BLaER1 (cell line): ENCODE measurements at regions not wholly inside any gene's neighbourhood (a gene's known extent, or its start where the extent isn't known, plus 50 kb on each side); places are given as distances from the start of the nearest gene placed in this dataset.

Source experiments
- H3K27ac ChIP-seq: shearing (Covaris generic); formaldehyde crosslinking; 2 replicates; pipeline ENCODE4 v1.8.1; 2022
- H3K27me3 ChIP-seq: shearing (Covaris generic); formaldehyde crosslinking; 2 replicates; pipeline ENCODE4 v1.8.1; 2022
- H3K36me3 ChIP-seq: shearing (Covaris generic); formaldehyde crosslinking; 2 replicates; pipeline ENCODE4 v1.8.1; 2022
- H3K4me1 ChIP-seq: shearing (Covaris generic); formaldehyde crosslinking; 2 replicates; pipeline ENCODE4 v1.8.1; 2022
- H3K4me2 ChIP-seq: shearing (Covaris generic); formaldehyde crosslinking; 2 replicates; pipeline ENCODE4 v1.8.1; 2022
- H3K4me3 ChIP-seq: shearing (Covaris generic); formaldehyde crosslinking; 2 replicates; pipeline ENCODE4 v1.8.1; 2022
- H3K9ac ChIP-seq: shearing (Covaris generic); formaldehyde crosslinking; 2 replicates; pipeline ENCODE4 v1.8.1; 2022
- H3K9me3 ChIP-seq: shearing (Covaris generic); formaldehyde crosslinking; 2 replicates; pipeline ENCODE4 v1.8.1; 2022
- H4K20me1 ChIP-seq: shearing (Covaris generic); formaldehyde crosslinking; 2 replicates; pipeline ENCODE4 v1.8.1; 2022
- Cebpa-rat ChIP-seq: shearing (Covaris generic); IDR thresholded peaks from 2 replicates; pipeline ENCODE4 v1.8.1; 2022

DNA sequence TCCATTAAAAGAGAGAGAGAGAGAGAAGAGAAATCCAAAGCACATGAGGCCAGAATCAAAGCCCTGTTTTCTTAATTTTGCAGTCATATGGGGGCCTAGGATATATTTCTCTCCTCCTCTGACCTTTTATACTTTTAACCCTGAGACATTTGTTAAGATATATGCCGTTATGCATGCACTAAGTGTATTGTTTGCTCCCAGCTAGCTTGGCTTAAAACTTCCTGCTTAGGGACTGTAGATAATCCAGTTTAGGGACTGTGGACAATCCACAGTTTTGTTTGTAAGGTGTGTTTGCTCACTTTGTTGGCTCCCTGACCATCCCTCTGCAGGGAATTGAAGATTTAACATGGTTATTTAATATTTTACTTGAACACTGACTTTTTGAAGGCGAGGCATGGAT lies 166.3 kb upstream of the TSHZ2 start:
- Histone ChIP-seq H3K4me2 (no peak overlapping the region), H3K9me3 (no peaks in the 10 kb centered on the region), H3K9ac (no peak overlapping the region), H3K27me3 (no peaks in the 10 kb centered on the region), H3K4me3 (no peak overlapping the region), H3K4me1 (peaks cover 9% of the 10 kb centered on the region), H3K36me3 (no peaks in the 10 kb centered on the region), H4K20me1 (no peaks in the 10 kb centered on the region), H3K27ac (no peak overlapping the region)
- no peak for TF ChIP-seq Cebpa-rat

DNA sequence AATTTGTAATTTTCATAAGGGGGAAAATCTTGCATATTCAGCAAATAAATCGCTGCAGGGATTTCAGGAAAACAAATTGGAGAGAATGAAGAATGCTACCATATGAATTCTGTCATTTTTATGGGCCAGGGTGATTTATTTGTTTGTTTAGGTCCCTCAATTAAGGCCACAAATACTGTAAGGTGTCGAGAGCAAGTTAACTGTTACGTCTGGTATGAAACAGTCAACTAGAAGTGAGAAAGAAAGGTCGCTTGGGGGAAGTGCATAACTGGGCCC lies 166.9 kb upstream of the TSHZ2 start:
- H3K36me3 ChIP-seq, result no peaks in the 10 kb centered on the region
- H3K27ac ChIP-seq, result no peak overlapping the region

DNA sequence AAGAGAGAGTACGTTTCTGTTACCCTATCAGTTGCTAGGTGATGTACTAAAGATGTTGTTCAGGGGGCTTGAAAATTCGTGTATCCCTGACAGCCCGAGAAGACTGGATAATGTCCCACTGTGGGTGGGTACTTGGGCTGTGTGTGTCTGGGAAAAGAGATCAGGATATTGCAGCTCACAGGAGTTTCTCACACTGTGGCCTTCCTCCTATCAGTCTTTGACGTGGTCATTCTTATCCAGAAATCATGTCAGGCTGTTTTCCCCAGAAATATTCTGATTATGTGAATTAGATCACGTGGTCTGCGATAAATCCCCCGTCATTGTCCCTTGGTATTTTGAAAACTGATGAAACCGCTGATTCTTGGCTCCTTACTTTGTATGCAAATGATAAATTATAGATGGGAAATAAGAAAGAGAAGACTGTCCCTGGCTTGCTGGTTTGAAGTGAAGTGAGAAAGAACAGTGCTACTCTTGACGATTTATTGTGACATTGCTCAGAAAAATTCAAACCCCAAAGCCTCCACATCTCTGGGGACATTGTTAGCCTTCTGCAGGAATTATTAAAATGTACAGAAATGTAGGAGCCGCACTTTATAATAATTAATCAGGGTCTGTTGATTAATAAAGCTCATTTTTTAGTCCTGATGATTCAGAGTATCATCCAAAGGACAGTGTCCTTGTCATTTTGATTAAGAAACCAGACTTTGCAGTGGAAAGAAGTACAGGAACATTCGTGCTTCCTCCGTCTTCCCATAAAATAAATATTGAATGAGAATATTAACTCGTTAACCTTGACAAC lies 167.5 kb upstream of the TSHZ2 start:
- no peak for TF ChIP-seq Cebpa-rat
- no peak overlapping the region for H3K27ac ChIP-seq
- H3K4me1 ChIP-seq, result no peaks in the 10 kb centered on the region
- no peak overlapping the region for H3K9ac ChIP-seq
- no peaks in the 10 kb centered on the region for H3K9me3 ChIP-seq
- no peak overlapping the region for H3K4me3 ChIP-seq
- no peaks in the 10 kb centered on the region for H3K27me3 ChIP-seq
- H4K20me1 ChIP-seq, result no peaks in the 10 kb centered on the region
- no peak overlapping the region for H3K4me2 ChIP-seq
- H3K36me3 ChIP-seq, result no peaks in the 10 kb centered on the region

More for the DNA sequence above, 166.9 kb upstream of the TSHZ2 start:
- no peaks in the 10 kb centered on the region for H4K20me1 ChIP-seq
- no peak overlapping the region for H3K4me2 ChIP-seq
- H3K9me3 ChIP-seq, result no peaks in the 10 kb centered on the region
- H3K4me1 ChIP-seq, result peaks cover 3% of the 10 kb centered on the region; the same call in 1 of the 2 replicates
- no peak overlapping the region for H3K4me3 ChIP-seq
- H3K9ac ChIP-seq, result no peak overlapping the region
- H3K27me3 ChIP-seq, result no peaks in the 10 kb centered on the region
- no peak for TF ChIP-seq Cebpa-rat

DNA sequence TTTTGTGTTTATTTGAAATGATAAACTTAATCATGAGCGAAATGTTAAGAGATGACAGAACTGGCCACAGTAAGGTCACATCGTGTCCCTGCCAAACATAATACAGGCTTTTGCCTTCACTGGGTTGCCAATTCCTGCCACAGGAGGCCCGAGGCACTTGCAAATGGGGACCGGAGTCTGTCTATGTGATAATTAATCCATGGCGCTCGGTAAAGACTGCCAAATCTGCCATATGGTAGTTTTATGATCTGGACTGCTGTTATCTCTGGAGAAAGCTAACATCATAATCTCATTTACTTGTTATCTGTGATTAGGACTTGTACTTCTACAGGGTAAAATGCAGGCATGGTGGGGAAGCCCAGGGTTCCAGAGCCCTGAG lies 170.5 kb upstream of the TSHZ2 start:
- no peaks in the 10 kb centered on the region for H3K4me1 ChIP-seq
- H3K27ac ChIP-seq, result no peak overlapping the region
- no peaks in the 10 kb centered on the region for H4K20me1 ChIP-seq
- H3K4me2 ChIP-seq, result no peak overlapping the region
- TF ChIP-seq Cebpa-rat, result no peak
- no peaks in the 10 kb centered on the region for H3K36me3 ChIP-seq
- no peaks in the 10 kb centered on the region for H3K9me3 ChIP-seq
- H3K4me3 ChIP-seq, result no peak overlapping the region
- H3K9ac ChIP-seq, result no peak overlapping the region
- no peaks in the 10 kb centered on the region for H3K27me3 ChIP-seq

DNA sequence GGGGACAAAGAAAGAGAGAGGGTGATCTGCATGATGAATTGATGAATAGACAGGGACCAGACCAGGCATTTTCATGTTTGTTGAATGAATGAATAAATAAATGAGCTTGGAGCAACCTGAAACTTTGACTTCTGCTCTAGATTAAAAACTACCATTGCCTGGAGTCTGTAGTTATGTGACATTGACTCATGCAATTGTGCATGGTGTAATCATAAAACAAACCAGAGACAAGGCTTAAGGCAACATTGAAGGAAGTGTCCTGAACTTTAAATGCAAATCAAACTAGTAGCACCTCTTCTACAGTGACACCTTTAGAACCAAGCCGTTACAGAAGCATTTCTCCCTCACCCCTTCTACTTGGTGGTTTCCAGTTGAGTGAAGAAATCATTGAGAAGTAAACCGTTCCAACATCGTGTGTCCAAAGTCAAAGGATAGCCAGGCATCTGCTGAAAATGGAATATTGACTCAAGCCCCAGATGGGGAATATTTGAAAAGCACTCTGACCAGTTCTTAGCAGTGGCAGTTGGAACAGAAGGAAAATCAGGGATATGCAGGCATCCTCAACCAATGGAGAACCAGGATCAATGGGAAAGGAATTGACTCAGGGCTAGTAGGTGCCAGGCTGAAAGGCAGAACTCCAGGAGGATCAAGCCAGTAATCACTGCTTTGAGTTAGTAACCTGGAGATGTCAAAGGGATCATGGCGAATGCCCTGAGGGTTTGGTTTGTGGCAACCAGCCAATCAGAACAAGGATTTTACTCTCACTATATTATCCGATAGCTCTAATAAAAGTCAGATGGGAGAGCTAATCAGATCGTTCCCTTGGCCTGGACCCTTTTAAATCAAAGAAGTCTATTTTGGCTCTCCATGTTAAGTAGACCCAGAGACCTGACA lies 171.2 kb upstream of the TSHZ2 start:
- no peak for TF ChIP-seq Cebpa-rat
- no peaks in the 10 kb centered on the region for H3K9me3 ChIP-seq
- H3K9ac ChIP-seq, result no peak overlapping the region
- no peak overlapping the region for H3K4me2 ChIP-seq
- no peaks in the 10 kb centered on the region for H4K20me1 ChIP-seq
- H3K27ac ChIP-seq, result no peak overlapping the region
- no peaks in the 10 kb centered on the region for H3K36me3 ChIP-seq
- no peaks in the 10 kb centered on the region for H3K27me3 ChIP-seq
- H3K4me1 ChIP-seq, result no peaks in the 10 kb centered on the region
- H3K4me3 ChIP-seq, result no peak overlapping the region

DNA sequence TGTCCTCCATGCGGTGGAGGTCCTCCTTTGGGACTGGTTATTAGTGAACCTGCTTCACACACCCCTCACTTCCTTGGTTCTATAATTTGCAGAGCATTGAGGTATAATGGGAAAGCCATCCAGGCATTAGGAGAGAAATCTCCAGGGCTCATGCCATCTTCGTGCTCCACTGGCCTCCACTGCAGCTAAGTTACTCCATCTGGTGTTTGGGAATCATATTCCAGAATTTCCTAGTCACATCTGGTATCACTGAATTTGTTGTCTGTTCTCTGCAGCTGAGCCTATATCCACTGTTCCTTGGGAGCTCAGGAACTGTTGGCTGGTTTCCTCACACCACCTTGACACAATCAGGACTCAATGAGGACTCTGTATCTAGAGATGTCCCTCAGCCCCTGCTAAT lies 173.0 kb upstream of the TSHZ2 start:
- H3K9me3 ChIP-seq, result no peaks in the 10 kb centered on the region
- no peak overlapping the region for H3K27ac ChIP-seq
- no peaks in the 10 kb centered on the region for H4K20me1 ChIP-seq
- no peak overlapping the region for H3K4me3 ChIP-seq
- no peak overlapping the region for H3K4me2 ChIP-seq
- H3K36me3 ChIP-seq, result no peaks in the 10 kb centered on the region
- no peak for TF ChIP-seq Cebpa-rat
- H3K27me3 ChIP-seq, result no peaks in the 10 kb centered on the region
- no peak overlapping the region for H3K9ac ChIP-seq
- H3K4me1 ChIP-seq, result no peaks in the 10 kb centered on the region

DNA sequence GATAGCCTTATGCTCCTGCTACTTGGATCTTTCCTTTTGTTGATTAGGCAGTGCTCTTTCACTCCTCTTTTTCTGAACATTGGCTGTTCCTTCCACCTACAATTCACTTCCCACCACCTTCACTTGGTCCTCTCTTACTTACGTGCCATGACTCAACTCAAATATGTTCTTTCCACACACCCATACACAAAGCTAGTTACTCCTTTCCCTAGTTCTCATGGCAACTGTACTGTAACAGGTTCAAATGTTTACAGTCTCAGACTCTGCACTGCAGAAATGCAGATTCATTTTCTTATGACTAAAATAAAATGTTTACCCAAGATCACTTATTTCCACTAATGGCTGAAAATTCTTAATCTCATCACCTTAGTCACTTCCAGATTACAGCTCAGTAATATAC lies 174.0 kb upstream of the TSHZ2 start:
- H3K27me3 ChIP-seq, result no peaks in the 10 kb centered on the region
- H4K20me1 ChIP-seq, result no peaks in the 10 kb centered on the region
- H3K36me3 ChIP-seq, result no peaks in the 10 kb centered on the region
- no peaks in the 10 kb centered on the region for H3K4me1 ChIP-seq
- H3K27ac ChIP-seq, result no peak overlapping the region
- H3K4me2 ChIP-seq, result no peak overlapping the region
- TF ChIP-seq Cebpa-rat, result no peak
- no peak overlapping the region for H3K9ac ChIP-seq
- no peaks in the 10 kb centered on the region for H3K9me3 ChIP-seq
- H3K4me3 ChIP-seq, result no peak overlapping the region

DNA sequence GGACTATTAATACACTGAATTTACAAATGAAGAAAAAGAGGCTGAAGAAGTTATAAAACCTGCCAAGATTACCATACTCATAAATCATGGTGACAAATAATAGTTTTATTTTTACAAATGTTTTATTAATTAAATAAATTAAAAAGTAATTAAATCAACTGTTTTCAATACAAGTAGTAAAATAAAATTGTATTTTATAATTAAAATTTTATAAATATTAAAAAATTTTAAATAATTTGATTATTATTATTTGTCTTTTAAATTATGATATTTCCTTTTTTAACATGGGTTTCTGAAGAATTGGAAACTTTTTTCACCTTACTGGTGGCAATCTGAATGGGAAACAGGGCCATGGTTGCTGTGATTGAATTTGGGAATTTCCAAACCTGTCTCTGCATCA lies 177.3 kb upstream of the TSHZ2 start:
- no peak overlapping the region for H3K4me3 ChIP-seq

DNA sequence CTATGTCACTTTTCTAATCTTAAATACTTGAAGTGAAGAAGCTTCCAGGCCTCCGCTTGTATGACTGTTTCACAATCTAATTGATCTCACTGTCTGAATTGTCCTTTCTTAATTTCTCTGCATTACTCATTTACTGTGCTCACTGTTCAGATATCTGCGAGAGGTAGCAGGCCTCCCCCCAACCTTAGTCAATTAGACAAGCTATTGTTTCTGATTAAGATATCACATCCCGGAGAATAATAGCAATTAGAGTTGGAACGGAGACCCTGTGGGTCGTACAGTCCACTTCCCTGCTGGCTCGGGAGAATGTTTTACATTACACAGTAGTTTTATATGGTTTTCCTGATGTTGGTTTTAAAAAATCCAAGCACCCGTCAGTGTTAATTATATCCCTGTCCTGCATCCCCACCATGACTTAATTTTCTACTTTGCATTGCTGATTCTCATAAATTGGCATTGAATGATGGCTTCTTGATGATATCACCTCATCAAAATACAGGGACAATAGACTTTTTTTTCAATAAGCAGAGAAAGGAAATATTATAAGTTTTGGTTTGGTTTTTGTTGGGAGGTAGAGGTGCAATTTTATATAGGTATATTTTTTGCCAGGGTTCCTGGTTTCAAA lies 178.7 kb upstream of the TSHZ2 start:
- H3K9ac ChIP-seq, result no peak overlapping the region
- no peak overlapping the region for H3K4me3 ChIP-seq
- no peak for TF ChIP-seq Cebpa-rat
- H3K27me3 ChIP-seq, result no peaks in the 10 kb centered on the region
- H3K9me3 ChIP-seq, result no peaks in the 10 kb centered on the region
- no peak overlapping the region for H3K27ac ChIP-seq
- H3K4me1 ChIP-seq, result peaks cover 16% of the 10 kb centered on the region
- no peak overlapping the region for H3K4me2 ChIP-seq
- H3K36me3 ChIP-seq, result no peaks in the 10 kb centered on the region
- no peaks in the 10 kb centered on the region for H4K20me1 ChIP-seq

More for the DNA sequence above, 177.3 kb upstream of the TSHZ2 start:
- Histone ChIP-seq H3K4me2 (no peak overlapping the region), H3K9ac (no peak overlapping the region), H3K27me3 (no peaks in the 10 kb centered on the region), H3K9me3 (no peaks in the 10 kb centered on the region), H4K20me1 (no peaks in the 10 kb centered on the region), H3K4me1 (peaks cover 16% of the 10 kb centered on the region), H3K27ac (no peak overlapping the region), H3K36me3 (no peaks in the 10 kb centered on the region)
- TF ChIP-seq Cebpa-rat, result no peak

DNA sequence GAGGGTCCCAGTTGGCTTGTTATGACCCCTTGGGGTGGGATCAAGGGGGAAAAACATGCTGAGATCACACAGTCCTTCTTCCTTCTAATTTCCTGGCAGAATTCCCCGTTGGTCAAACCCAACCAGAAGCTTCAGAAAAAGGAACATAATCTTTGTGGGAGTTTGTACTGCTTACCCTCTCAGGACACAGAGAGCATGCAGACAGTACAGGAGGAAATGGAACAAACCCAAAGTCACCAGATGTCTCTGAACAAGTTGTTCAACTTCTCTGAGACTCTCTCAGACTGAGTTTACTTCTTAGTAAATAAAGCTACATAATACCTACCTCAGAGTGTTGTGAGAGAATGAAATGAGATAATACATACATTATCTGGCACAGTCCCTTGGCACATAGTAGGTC lies 181.1 kb upstream of the TSHZ2 start:
- peaks cover 27% of the 10 kb centered on the region for H3K4me1 ChIP-seq
- peak overlapping the region; percentile 28; the same call in 1 of the 2 replicates for H3K4me2 ChIP-seq
- TF ChIP-seq Cebpa-rat, result no peak
- H3K36me3 ChIP-seq, result no peaks in the 10 kb centered on the region
- no peaks in the 10 kb centered on the region for H3K9me3 ChIP-seq
- no peaks in the 10 kb centered on the region for H4K20me1 ChIP-seq
- H3K4me3 ChIP-seq, result no peak overlapping the region
- H3K27ac ChIP-seq, result no peak overlapping the region
- no peak overlapping the region for H3K9ac ChIP-seq
- H3K27me3 ChIP-seq, result no peaks in the 10 kb centered on the region
